ENCODE measurements at regions not wholly inside any gene's neighbourhood (a gene's known extent, or its start where the extent isn't known, plus 50 kb on each side); places are given as distances from the start of the nearest gene placed in this dataset.

DNA sequence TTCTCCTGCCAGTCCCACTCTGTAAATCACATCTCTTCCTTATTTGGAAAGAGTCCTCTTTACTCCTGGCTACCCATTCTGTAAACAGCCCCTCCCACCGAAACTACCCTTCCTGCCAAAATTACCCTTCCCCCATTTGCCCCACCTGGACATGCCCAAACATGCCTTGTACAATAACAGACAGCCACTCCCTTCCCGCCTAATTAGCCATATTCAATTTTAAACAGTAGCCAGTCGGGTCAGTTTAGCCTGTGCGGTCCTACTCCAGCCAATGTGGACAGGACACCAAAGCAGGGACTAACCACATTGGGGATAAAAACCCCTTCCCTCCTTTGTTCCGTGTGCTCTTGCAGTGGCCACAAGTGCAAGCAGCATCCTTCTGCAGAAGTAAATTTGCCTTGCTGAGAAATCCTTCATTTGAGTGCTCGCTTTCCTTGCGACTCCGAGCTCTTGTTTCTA lies 56.3 kb upstream of the MAP10 start:
- TF ChIP-seq, protein P1, sequence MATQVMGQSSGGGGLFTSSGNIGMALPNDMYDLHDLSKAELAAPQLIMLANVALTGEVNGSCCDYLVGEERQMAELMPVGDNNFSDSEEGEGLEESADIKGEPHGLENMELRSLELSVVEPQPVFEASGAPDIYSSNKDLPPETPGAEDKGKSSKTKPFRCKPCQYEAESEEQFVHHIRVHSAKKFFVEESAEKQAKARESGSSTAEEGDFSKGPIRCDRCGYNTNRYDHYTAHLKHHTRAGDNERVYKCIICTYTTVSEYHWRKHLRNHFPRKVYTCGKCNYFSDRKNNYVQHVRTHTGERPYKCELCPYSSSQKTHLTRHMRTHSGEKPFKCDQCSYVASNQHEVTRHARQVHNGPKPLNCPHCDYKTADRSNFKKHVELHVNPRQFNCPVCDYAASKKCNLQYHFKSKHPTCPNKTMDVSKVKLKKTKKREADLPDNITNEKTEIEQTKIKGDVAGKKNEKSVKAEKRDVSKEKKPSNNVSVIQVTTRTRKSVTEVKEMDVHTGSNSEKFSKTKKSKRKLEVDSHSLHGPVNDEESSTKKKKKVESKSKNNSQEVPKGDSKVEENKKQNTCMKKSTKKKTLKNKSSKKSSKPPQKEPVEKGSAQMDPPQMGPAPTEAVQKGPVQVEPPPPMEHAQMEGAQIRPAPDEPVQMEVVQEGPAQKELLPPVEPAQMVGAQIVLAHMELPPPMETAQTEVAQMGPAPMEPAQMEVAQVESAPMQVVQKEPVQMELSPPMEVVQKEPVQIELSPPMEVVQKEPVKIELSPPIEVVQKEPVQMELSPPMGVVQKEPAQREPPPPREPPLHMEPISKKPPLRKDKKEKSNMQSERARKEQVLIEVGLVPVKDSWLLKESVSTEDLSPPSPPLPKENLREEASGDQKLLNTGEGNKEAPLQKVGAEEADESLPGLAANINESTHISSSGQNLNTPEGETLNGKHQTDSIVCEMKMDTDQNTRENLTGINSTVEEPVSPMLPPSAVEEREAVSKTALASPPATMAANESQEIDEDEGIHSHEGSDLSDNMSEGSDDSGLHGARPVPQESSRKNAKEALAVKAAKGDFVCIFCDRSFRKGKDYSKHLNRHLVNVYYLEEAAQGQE (IDR thresholded peaks at IDR 0.05; ENCODE audit: insufficient read depth in 1 of 2, low read depth in 2 of 2, low read length in 2 of 2): no peak
- TF ChIP-seq POLR2AphosphoS5 (IDR thresholded peaks at IDR 0.05; ENCODE audit: low read depth, low read length) (no peak), TAF1 (IDR thresholded peaks at IDR 0.05; ENCODE audit: borderline replicate concordance, insufficient read depth, low read length) (no peak), SIN3A (IDR thresholded peaks at IDR 0.05; ENCODE audit: borderline replicate concordance, insufficient read depth, low read length) (no peak), FOXP2 (optimal IDR thresholded peaks at IDR 0.05; ENCODE audit: borderline replicate concordance, extremely low read depth, extremely low read length, insufficient read depth) (no peak)
